GM12874 (cell line): ENCODE measurements at regions not wholly inside any gene's neighbourhood (a gene's known extent, or its start where the extent isn't known, plus 50 kb on each side); places are given as distances from the start of the nearest gene placed in this dataset.

Experiments used
- TF ChIP-seq, protein P1 (sequence below): IDR thresholded peaks from 2 replicates; pipeline ENCODE4 v1.5.1; 2011; ENCODE audit warnings: low read depth, mild to moderate bottlenecking, control low read depth, low read length, moderate library complexity; ENCODE audit not compliant: insufficient read depth

GRCh38 chr6:48426636-48427035 lies 315.6 kb upstream of the PTCHD4 start:
- TF ChIP-seq, protein P1, sequence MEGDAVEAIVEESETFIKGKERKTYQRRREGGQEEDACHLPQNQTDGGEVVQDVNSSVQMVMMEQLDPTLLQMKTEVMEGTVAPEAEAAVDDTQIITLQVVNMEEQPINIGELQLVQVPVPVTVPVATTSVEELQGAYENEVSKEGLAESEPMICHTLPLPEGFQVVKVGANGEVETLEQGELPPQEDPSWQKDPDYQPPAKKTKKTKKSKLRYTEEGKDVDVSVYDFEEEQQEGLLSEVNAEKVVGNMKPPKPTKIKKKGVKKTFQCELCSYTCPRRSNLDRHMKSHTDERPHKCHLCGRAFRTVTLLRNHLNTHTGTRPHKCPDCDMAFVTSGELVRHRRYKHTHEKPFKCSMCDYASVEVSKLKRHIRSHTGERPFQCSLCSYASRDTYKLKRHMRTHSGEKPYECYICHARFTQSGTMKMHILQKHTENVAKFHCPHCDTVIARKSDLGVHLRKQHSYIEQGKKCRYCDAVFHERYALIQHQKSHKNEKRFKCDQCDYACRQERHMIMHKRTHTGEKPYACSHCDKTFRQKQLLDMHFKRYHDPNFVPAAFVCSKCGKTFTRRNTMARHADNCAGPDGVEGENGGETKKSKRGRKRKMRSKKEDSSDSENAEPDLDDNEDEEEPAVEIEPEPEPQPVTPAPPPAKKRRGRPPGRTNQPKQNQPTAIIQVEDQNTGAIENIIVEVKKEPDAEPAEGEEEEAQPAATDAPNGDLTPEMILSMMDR = no peak

GRCh38 chr6:48423640-48424365 lies 312.8 kb upstream of the PTCHD4 start:
- TF ChIP-seq, protein P1 = no peak

DNA sequence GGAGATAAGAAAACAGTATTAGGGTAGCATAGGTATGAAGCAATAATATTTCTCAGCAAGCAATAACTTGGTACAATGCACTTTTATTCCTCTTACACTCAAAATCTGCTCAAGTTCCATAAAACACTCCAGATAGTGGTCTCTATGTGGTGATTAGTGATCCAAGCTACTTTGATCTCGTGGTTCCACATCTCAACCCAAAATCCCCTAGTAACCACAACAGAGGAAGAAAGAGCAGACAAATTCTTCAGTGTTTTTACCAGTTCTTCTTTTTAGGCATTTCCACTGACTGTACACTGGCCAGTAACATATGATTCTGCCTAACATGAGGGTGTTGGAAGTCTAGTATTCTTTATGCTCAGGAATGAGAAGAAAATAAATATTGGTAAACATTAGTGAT lies 309.0 kb upstream of the PTCHD4 start:
- TF ChIP-seq, protein P1 = no peak

- TF ChIP-seq, protein P1 = no peak
Measured at GRCh38 chr6:48417927-48418326, 306.9 kb upstream of the PTCHD4 start.

DNA sequence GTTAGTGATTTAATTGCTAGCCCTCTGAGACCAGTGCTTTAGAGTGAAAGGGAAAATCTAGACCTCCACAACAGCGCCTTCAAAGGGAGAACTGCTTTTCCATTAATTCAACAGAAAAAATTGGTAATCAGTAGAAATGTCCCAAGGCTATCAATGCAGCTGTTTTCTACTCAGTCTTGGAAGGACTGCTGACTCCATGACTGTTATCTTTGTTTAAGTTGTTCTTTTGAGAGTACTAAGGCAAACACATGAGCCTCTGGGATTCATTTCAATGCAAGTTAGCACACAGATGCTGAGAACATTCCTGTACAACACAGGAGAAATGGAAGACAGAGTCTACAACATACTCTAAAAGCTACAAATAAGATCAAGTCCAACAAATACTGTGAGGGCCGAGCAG lies 301.7 kb upstream of the PTCHD4 start:
- TF ChIP-seq, protein P1 = no peak

GRCh38 chr6:48404927-48405326 lies 293.9 kb upstream of the PTCHD4 start:
- TF ChIP-seq, protein P1 = no peak

DNA sequence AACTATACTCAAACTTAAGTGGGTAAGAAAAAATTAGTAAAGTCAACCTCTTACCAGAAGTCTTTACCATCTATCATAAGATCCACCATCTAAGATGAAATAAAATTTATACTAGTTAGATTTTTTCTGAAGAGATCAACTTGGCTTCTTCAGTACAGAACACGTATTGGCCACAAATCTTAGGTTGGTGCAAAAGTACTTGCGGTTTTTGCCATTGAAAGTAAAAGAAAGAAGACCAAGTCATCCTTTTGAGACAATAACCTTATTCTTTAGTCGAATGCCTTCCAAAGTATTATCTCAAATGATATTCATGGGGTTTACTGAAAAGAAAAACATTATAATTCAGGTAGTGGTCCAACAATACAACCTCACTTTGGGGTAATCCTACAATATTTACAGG lies 292.6 kb upstream of the PTCHD4 start:
- TF ChIP-seq, protein P1 = no peak
